HepG2 (cell line): ENCODE measurements at regions not wholly inside any gene's neighbourhood (a gene's known extent, or its start where the extent isn't known, plus 50 kb on each side); places are given as distances from the start of the nearest gene placed in this dataset.

Experiments used
- ATF1 ChIP-seq: IDR thresholded peaks from 2 replicates; pipeline ENCODE4 v1.6.1; 2016; ENCODE audit warnings: mild to moderate bottlenecking, control low read depth
- MED8 ChIP-seq: sonication (generic); formaldehyde crosslinking; IDR thresholded peaks from 2 replicates; pipeline ENCODE4 v1.8.1; 2023; ENCODE audit warnings: mild to moderate bottlenecking, missing genetic modification reagents; ENCODE audit not compliant: insufficient replicate concordance
- MTF2 ChIP-seq: sonication (generic); formaldehyde crosslinking; IDR thresholded peaks from 2 replicates; pipeline ENCODE4 v1.5.0; 2020; ENCODE audit warnings: missing genetic modification reagents, borderline replicate concordance
- NFIC ChIP-seq: IDR thresholded peaks from 2 replicates; pipeline ENCODE4 v1.6.1; 2012; ENCODE audit warnings: mild to moderate bottlenecking, low read length, inconsistent platforms
- PHF20 ChIP-seq: sonication (generic); formaldehyde crosslinking; IDR thresholded peaks from 2 replicates; pipeline ENCODE4 v1.5.0; 2020; ENCODE audit warnings: mild to moderate bottlenecking, missing genetic modification reagents
- SIN3A ChIP-seq: IDR thresholded peaks from 2 replicates; pipeline ENCODE4 v1.6.1; 2011; ENCODE audit warnings: low read depth, mild to moderate bottlenecking, control low read depth, low read length, borderline replicate concordance
- SMYD3 ChIP-seq: sonication (generic); formaldehyde crosslinking; IDR thresholded peaks from 2 replicates; pipeline ENCODE4 v1.8.1; 2023; ENCODE audit warnings: mild to moderate bottlenecking, missing genetic modification reagents
- SNAPC2 ChIP-seq: sonication (generic); formaldehyde crosslinking; IDR thresholded peaks from 2 replicates; pipeline ENCODE4 v1.8.1; 2022; ENCODE audit warnings: mild to moderate bottlenecking, missing genetic modification reagents
- TGIF2 ChIP-seq: IDR thresholded peaks from 2 replicates; pipeline ENCODE4 v1.6.1; 2016; ENCODE audit warnings: control low read depth, missing compliant biosample characterization
- XBP1 ChIP-seq: sonication (generic); formaldehyde crosslinking; IDR thresholded peaks from 2 replicates; pipeline ENCODE4 v1.5.0; 2020; ENCODE audit warnings: missing genetic modification reagents
- ZEB1 ChIP-seq: IDR thresholded peaks from 2 replicates; pipeline ENCODE4 v1.6.1; 2012; ENCODE audit warnings: mild to moderate bottlenecking, low read depth, inconsistent platforms; ENCODE audit not compliant: insufficient replicate concordance
- ZNF326 ChIP-seq: sonication (generic); formaldehyde crosslinking; IDR thresholded peaks from 2 replicates; pipeline ENCODE4 v1.4.0; 2020; ENCODE audit warnings: missing genetic modification reagents, borderline replicate concordance
- ZNF572 ChIP-seq: sonication (generic); formaldehyde crosslinking; IDR thresholded peaks from 2 replicates; pipeline ENCODE4 v1.5.1; 2020; ENCODE audit warnings: mild to moderate bottlenecking, missing genetic modification reagents
- ZNF607 ChIP-seq: sonication (generic); formaldehyde crosslinking; IDR thresholded peaks from 2 replicates; pipeline ENCODE4 v1.5.1; 2020; ENCODE audit warnings: missing genetic modification reagents, mild to moderate bottlenecking, borderline replicate concordance
- ZNF644 ChIP-seq: IDR thresholded peaks from 2 replicates; pipeline ENCODE4 v1.6.1; 2016; ENCODE audit warnings: low read depth
- ZNF883 ChIP-seq: sonication (generic); formaldehyde crosslinking; IDR thresholded peaks from 2 replicates; pipeline ENCODE4 v1.5.1; 2020; ENCODE audit warnings: mild to moderate bottlenecking, missing genetic modification reagents; ENCODE audit errors: not compliant biosample characterization
- TF ChIP-seq, protein P1 (sequence below), 2 experiments: sonication (generic) in 1 of 2; formaldehyde crosslinking in 1 of 2; IDR thresholded peaks; 2 replicates each; pipeline versions ENCODE4 v1.4.0 to v1.6.1; 2018 to 2020; ENCODE audit warnings: missing genetic modification reagents in 2 of 2, borderline replicate concordance in 1 of 2, low read depth in 1 of 2, mild to moderate bottlenecking in 1 of 2, missing biosample characterization in 1 of 2
- TF ChIP-seq, protein P2 (sequence below): sonication (generic); formaldehyde crosslinking; IDR thresholded peaks from 2 replicates; pipeline ENCODE4; 2020; ENCODE audit warnings: missing genetic modification reagents, mild to moderate bottlenecking, borderline replicate concordance
- TF ChIP-seq, protein P3 (sequence below): sonication (generic); formaldehyde crosslinking; conservative IDR thresholded peaks from 2 replicates; pipeline ENCODE4 v1.8.0; 2022; ENCODE audit warnings: low read depth, missing genetic modification reagents
- TF ChIP-seq, protein P4 (sequence below): sonication (generic); IDR thresholded peaks from 2 replicates; pipeline ENCODE4 v1.6.1; 2016; ENCODE audit warnings: low read depth, borderline replicate concordance
- TF ChIP-seq, protein P5 (sequence below): sonication (generic); formaldehyde crosslinking; IDR thresholded peaks from 2 replicates; pipeline ENCODE4 v1.8.0; 2022; ENCODE audit warnings: low read depth, missing genetic modification reagents

DNA sequence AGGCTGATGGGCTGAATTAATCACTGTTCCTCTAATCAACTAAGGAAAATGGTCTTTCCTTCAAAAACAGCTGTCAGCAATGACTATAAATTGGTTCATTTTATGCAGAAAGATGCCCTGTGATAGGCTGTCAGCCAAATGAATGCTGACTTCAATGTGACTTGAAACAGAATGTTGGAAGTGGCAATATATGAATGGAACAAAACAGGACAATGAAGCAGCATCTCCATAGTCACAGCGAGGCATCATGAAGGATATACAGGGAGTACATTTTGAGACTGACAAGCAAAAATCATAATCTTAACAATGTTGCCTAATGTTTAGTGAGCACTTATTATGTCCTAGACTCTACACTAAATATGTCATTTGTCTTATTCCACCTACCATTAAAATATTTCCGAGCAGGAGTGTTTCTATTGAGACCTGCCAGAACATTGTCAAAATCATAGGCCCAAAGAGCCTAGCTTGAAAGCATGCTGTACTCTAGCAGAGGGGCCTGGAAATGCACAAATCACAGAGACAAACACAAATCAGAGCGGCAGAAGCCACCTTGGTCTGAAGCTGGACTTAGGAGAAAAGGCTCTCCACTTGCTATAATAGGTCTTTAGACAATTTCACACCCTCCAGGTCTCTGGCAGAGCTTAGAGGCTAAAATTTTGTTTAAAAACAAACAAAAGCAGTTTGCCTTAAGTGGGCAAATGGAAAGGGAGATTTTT, 63.3 kb downstream of the FAM50B start (continued):
- TF ChIP-seq SIN3A (no peak), ZNF572 (CRISPR knock-in tag) (no peak), XBP1 (CRISPR knock-in tag) (no peak), ZNF644 (CRISPR knock-in tag) (no peak), ATF1 (CRISPR knock-in tag) (no peak), ZEB1 (no peak), PHF20 (CRISPR knock-in tag) (no peak), ZNF607 (CRISPR knock-in tag) (no peak), ZNF883 (CRISPR knock-in tag) (no peak), NFIC (no peak), SNAPC2 (CRISPR knock-in tag) (no peak), TGIF2 (no peak), MED8 (CRISPR knock-in tag) (no peak), MTF2 (CRISPR knock-in tag) (no peak), ZNF326 (CRISPR knock-in tag) (no peak), SMYD3 (CRISPR knock-in tag) (0 out of 2 replicates have a peak, but pooled peaks have one; percentile 35)
- TF ChIP-seq, protein P1, sequence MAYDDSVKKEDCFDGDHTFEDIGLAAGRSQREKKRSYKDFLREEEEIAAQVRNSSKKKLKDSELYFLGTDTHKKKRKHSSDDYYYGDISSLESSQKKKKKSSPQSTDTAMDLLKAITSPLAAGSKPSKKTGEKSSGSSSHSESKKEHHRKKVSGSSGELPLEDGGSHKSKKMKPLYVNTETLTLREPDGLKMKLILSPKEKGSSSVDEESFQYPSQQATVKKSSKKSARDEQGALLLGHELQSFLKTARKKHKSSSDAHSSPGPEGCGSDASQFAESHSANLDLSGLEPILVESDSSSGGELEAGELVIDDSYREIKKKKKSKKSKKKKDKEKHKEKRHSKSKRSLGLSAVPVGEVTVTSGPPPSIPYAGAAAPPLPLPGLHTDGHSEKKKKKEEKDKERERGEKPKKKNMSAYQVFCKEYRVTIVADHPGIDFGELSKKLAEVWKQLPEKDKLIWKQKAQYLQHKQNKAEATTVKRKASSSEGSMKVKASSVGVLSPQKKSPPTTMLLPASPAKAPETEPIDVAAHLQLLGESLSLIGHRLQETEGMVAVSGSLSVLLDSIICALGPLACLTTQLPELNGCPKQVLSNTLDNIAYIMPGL (CRISPR knock-in tag; IDR thresholded peaks at IDR 0.05; ENCODE audit: borderline replicate concordance in 1 of 2, low read depth in 1 of 2), result 0 out of 4 replicates have a peak, but pooled peaks of 1 of the 2 experiments have one; percentile 7
- TF ChIP-seq, protein P2, sequence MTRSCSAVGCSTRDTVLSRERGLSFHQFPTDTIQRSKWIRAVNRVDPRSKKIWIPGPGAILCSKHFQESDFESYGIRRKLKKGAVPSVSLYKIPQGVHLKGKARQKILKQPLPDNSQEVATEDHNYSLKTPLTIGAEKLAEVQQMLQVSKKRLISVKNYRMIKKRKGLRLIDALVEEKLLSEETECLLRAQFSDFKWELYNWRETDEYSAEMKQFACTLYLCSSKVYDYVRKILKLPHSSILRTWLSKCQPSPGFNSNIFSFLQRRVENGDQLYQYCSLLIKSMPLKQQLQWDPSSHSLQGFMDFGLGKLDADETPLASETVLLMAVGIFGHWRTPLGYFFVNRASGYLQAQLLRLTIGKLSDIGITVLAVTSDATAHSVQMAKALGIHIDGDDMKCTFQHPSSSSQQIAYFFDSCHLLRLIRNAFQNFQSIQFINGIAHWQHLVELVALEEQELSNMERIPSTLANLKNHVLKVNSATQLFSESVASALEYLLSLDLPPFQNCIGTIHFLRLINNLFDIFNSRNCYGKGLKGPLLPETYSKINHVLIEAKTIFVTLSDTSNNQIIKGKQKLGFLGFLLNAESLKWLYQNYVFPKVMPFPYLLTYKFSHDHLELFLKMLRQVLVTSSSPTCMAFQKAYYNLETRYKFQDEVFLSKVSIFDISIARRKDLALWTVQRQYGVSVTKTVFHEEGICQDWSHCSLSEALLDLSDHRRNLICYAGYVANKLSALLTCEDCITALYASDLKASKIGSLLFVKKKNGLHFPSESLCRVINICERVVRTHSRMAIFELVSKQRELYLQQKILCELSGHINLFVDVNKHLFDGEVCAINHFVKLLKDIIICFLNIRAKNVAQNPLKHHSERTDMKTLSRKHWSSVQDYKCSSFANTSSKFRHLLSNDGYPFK (CRISPR knock-in tag), result no peak
- TF ChIP-seq, protein P3, sequence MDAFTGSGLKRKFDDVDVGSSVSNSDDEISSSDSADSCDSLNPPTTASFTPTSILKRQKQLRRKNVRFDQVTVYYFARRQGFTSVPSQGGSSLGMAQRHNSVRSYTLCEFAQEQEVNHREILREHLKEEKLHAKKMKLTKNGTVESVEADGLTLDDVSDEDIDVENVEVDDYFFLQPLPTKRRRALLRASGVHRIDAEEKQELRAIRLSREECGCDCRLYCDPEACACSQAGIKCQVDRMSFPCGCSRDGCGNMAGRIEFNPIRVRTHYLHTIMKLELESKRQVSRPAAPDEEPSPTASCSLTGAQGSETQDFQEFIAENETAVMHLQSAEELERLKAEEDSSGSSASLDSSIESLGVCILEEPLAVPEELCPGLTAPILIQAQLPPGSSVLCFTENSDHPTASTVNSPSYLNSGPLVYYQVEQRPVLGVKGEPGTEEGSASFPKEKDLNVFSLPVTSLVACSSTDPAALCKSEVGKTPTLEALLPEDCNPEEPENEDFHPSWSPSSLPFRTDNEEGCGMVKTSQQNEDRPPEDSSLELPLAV, result no peak
- TF ChIP-seq, protein P4, sequence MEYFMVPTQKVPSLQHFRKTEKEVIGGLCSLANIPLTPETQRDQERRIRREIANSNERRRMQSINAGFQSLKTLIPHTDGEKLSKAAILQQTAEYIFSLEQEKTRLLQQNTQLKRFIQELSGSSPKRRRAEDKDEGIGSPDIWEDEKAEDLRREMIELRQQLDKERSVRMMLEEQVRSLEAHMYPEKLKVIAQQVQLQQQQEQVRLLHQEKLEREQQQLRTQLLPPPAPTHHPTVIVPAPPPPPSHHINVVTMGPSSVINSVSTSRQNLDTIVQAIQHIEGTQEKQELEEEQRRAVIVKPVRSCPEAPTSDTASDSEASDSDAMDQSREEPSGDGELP, result no peak
- TF ChIP-seq, protein P5, sequence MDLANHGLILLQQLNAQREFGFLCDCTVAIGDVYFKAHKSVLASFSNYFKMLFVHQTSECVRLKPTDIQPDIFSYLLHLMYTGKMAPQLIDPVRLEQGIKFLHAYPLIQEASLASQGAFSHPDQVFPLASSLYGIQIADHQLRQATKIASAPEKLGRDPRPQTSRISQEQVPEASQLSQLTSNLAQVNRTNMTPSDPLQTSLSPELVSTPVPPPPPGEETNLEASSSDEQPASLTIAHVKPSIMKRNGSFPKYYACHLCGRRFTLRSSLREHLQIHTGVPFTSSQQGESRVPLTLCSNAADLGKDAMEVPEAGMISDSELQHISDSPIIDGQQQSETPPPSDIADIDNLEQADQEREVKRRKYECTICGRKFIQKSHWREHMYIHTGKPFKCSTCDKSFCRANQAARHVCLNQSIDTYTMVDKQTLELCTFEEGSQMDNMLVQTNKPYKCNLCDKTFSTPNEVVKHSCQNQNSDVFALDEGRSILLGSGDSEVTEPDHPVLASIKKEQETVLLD (CRISPR knock-in tag), result no peak
